GM12878 (cell line): ENCODE measurements at regions not wholly inside any gene's neighbourhood (a gene's known extent, or its start where the extent isn't known, plus 50 kb on each side); places are given as distances from the start of the nearest gene placed in this dataset.

ENCODE experiments used
- CBX3 ChIP-seq: fragments of 200-600 bp; sonication (generic); IDR thresholded peaks from 2 replicates; pipeline ENCODE4 v1.6.1; 2016; ENCODE audit warnings: low read depth, borderline replicate concordance
- DPF2 ChIP-seq: fragments of 450-650 bp; IDR thresholded peaks from 2 replicates; pipeline ENCODE4 v1.6.1; 2017; ENCODE audit warnings: mild to moderate bottlenecking
- EGR1 ChIP-seq, 2 experiments: IDR thresholded peaks; 1 replicate in 1 of 2; 2 replicates in 1 of 2; pipeline ENCODE4 v1.6.1; 2011 to 2012; ENCODE audit warnings: low read depth in 2 of 2, low read length in 2 of 2, borderline replicate concordance in 1 of 2, mild to moderate bottlenecking in 1 of 2, moderate library complexity in 1 of 2
- EZH2 ChIP-seq: IDR thresholded peaks from 2 replicates; pipeline ENCODE4 v1.6.1; 2012; ENCODE audit warnings: low read depth, mild to moderate bottlenecking, control low read depth, inconsistent platforms, low read length, borderline replicate concordance; ENCODE audit not compliant: control insufficient read depth
- FOXK2 ChIP-seq: fragments of 450-650 bp; IDR thresholded peaks from 2 replicates; pipeline ENCODE4 v1.6.1; 2017; ENCODE audit warnings: mild to moderate bottlenecking, moderate library complexity
- HDGF ChIP-seq: fragments of 450-650 bp; IDR thresholded peaks from 2 replicates; pipeline ENCODE4 v1.6.1; 2016; ENCODE audit warnings: antibody characterized with exemption
- IKZF2 ChIP-seq, 2 experiments: fragments of 450-650 bp; IDR thresholded peaks; 2 replicates each; pipeline ENCODE4 v1.6.1; 2017; ENCODE audit warnings: mild to moderate bottlenecking in 2 of 2, moderate library complexity in 2 of 2
- KAT2A ChIP-seq: conservative IDR thresholded peaks from 2 replicates; pipeline ENCODE4 v1.6.1; 2011; ENCODE audit warnings: low read depth, low read length; ENCODE audit not compliant: control insufficient read depth
- KLF5 ChIP-seq: fragments of 450-650 bp; IDR thresholded peaks from 2 replicates; pipeline ENCODE4 v1.6.1; 2014; ENCODE audit warnings: mild to moderate bottlenecking; ENCODE audit not compliant: partially characterized antibody
- MEF2A ChIP-seq: IDR thresholded peaks from 2 replicates; pipeline ENCODE4 v1.6.1; 2011; ENCODE audit warnings: low read depth, mild to moderate bottlenecking, low read length, moderate library complexity; ENCODE audit not compliant: insufficient read depth
- MEF2B ChIP-seq: fragments of 450-650 bp; IDR thresholded peaks from 2 replicates; pipeline ENCODE4 v1.6.1; 2018; ENCODE audit warnings: mild to moderate bottlenecking, moderate library complexity; ENCODE audit not compliant: partially characterized antibody, poor library complexity, severe bottlenecking
- POLR2A ChIP-seq: IDR thresholded peaks from 2 replicates; pipeline ENCODE4 v1.6.1; 2011; ENCODE audit warnings: low read depth, mild to moderate bottlenecking, low read length
- POU2F2 ChIP-seq: IDR thresholded peaks from 3 replicates; pipeline ENCODE4 v1.6.1; 2011; ENCODE audit warnings: low read depth, mild to moderate bottlenecking, low read length, borderline replicate concordance
- RAD21 ChIP-seq: IDR thresholded peaks from 2 replicates; pipeline ENCODE4 v1.6.1; 2011; ENCODE audit warnings: mild to moderate bottlenecking, low read depth, low read length, moderate library complexity; ENCODE audit not compliant: insufficient read depth
- RCOR1 ChIP-seq: conservative IDR thresholded peaks from 2 replicates; pipeline ENCODE4 v1.6.1; 2012; ENCODE audit warnings: low read depth, low read length, improper control_type of control experiment
- SIN3A ChIP-seq: IDR thresholded peaks from 2 replicates; pipeline ENCODE4 v1.6.1; 2012; ENCODE audit warnings: low read depth, low read length, improper control_type of control experiment
- SP1 ChIP-seq: IDR thresholded peaks from one replicate; pipeline ENCODE4 v1.6.1; 2011; ENCODE audit warnings: low read depth, low read length
- SUPT20H ChIP-seq: IDR thresholded peaks from 2 replicates; pipeline ENCODE4 v1.6.1; 2011; ENCODE audit warnings: low read depth, mild to moderate bottlenecking, low read length, moderate library complexity, borderline replicate concordance; ENCODE audit not compliant: control insufficient read depth
- YBX1 ChIP-seq: fragments of 450-650 bp; IDR thresholded peaks from 2 replicates; pipeline ENCODE4 v1.6.1; 2016; ENCODE audit warnings: antibody characterized with exemption
- ZNF217 ChIP-seq: fragments of 450-650 bp; IDR thresholded peaks from 2 replicates; pipeline ENCODE4 v1.6.1; 2017; ENCODE audit warnings: antibody characterized with exemption, mild to moderate bottlenecking
- ZNF274 ChIP-seq: IDR thresholded peaks from one replicate; pipeline ENCODE4 v1.8.0; 2011; ENCODE audit not compliant: insufficient read length, insufficient read depth
- TF ChIP-seq, protein P1 (sequence below): fragments of 450-650 bp; conservative IDR thresholded peaks from 2 replicates; pipeline ENCODE4 v1.6.1; 2017; ENCODE audit warnings: mild to moderate bottlenecking, moderate library complexity
- TF ChIP-seq, protein P2 (sequence below): IDR thresholded peaks from 2 replicates; pipeline ENCODE4 v1.6.1; 2012; ENCODE audit warnings: low read depth, low read length, improper control_type of control experiment
- TF ChIP-seq, protein P3 (sequence below): fragments of 450-650 bp; IDR thresholded peaks from 2 replicates; pipeline ENCODE4 v1.6.1; 2017; ENCODE audit warnings: mild to moderate bottlenecking, moderate library complexity
- TF ChIP-seq, protein P4 (sequence below): IDR thresholded peaks from 2 replicates; pipeline ENCODE4 v1.6.1; 2012; ENCODE audit warnings: low read depth, low read length, improper control_type of control experiment

DNA sequence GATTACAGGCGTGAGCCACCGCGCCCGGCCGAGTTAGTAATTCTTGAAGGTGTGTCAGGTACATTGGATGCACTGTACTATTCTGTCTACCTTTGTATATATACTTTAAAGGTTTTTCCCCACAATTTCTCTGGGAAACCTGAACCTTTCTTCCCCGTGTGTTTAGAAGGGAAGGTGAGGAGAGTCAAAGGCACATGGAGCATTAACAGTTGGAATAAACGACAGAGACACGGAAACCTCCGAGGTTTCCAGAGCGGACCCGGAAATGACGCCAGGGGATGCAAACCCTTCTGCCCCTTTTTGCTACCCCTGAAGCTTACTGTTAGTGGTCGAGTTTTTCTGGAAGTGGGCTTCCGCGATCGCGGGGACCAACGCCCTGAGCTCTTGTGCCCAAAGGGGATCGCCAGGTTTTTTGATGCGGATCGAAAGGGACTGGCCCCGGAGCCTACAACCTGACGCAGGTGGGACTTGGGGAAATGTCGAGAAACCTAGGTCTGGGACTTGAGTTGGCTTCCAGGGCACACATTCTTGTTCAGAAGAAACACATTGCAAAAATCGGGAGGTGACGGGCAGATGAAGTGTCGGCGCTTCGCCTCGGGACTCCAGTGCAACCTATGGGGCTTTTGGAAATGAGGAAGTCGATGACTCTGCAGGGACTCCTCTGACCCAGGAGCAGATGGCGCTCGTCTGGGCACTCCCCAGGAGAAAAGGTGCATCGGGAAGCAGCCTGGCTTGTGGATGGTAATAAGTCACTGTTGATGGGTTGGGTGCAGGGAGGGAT, 218.2 kb downstream of the OR2B2 start (continued):
- 0 out of 3 replicates have a peak, but pooled peaks have one; percentile 9 for TF ChIP-seq POU2F2
- TF ChIP-seq RAD21, result no peak
- TF ChIP-seq, protein P1, sequence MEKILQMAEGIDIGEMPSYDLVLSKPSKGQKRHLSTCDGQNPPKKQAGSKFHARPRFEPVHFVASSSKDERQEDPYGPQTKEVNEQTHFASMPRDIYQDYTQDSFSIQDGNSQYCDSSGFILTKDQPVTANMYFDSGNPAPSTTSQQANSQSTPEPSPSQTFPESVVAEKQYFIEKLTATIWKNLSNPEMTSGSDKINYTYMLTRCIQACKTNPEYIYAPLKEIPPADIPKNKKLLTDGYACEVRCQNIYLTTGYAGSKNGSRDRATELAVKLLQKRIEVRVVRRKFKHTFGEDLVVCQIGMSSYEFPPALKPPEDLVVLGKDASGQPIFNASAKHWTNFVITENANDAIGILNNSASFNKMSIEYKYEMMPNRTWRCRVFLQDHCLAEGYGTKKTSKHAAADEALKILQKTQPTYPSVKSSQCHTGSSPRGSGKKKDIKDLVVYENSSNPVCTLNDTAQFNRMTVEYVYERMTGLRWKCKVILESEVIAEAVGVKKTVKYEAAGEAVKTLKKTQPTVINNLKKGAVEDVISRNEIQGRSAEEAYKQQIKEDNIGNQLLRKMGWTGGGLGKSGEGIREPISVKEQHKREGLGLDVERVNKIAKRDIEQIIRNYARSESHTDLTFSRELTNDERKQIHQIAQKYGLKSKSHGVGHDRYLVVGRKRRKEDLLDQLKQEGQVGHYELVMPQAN, result 0 out of 2 replicates have a peak, but pooled peaks have one; percentile 27
- TF ChIP-seq IKZF2 (IDR thresholded peaks at IDR 0.05), result peak; percentile 42 to 51; a peak in 3 of 4 replicates
- no peak for TF ChIP-seq SUPT20H
- TF ChIP-seq ZNF217, result no peak
- TF ChIP-seq EZH2, result no peak
- TF ChIP-seq KLF5, result no peak
- no peak for TF ChIP-seq FOXK2
- no peak for TF ChIP-seq CBX3
- no peak for TF ChIP-seq HDGF
- no peak for TF ChIP-seq RCOR1
- 0 out of 2 replicates have a peak, but pooled peaks have one; percentile 15 for TF ChIP-seq DPF2
- no peak; the same call in 1 of the 2 replicates for TF ChIP-seq SIN3A
- no peak for TF ChIP-seq KAT2A
- TF ChIP-seq, protein P2, sequence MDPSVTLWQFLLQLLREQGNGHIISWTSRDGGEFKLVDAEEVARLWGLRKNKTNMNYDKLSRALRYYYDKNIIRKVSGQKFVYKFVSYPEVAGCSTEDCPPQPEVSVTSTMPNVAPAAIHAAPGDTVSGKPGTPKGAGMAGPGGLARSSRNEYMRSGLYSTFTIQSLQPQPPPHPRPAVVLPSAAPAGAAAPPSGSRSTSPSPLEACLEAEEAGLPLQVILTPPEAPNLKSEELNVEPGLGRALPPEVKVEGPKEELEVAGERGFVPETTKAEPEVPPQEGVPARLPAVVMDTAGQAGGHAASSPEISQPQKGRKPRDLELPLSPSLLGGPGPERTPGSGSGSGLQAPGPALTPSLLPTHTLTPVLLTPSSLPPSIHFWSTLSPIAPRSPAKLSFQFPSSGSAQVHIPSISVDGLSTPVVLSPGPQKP, result no peak
- no peak for TF ChIP-seq ZNF274
- no peak for TF ChIP-seq MEF2A
- TF ChIP-seq, protein P3, sequence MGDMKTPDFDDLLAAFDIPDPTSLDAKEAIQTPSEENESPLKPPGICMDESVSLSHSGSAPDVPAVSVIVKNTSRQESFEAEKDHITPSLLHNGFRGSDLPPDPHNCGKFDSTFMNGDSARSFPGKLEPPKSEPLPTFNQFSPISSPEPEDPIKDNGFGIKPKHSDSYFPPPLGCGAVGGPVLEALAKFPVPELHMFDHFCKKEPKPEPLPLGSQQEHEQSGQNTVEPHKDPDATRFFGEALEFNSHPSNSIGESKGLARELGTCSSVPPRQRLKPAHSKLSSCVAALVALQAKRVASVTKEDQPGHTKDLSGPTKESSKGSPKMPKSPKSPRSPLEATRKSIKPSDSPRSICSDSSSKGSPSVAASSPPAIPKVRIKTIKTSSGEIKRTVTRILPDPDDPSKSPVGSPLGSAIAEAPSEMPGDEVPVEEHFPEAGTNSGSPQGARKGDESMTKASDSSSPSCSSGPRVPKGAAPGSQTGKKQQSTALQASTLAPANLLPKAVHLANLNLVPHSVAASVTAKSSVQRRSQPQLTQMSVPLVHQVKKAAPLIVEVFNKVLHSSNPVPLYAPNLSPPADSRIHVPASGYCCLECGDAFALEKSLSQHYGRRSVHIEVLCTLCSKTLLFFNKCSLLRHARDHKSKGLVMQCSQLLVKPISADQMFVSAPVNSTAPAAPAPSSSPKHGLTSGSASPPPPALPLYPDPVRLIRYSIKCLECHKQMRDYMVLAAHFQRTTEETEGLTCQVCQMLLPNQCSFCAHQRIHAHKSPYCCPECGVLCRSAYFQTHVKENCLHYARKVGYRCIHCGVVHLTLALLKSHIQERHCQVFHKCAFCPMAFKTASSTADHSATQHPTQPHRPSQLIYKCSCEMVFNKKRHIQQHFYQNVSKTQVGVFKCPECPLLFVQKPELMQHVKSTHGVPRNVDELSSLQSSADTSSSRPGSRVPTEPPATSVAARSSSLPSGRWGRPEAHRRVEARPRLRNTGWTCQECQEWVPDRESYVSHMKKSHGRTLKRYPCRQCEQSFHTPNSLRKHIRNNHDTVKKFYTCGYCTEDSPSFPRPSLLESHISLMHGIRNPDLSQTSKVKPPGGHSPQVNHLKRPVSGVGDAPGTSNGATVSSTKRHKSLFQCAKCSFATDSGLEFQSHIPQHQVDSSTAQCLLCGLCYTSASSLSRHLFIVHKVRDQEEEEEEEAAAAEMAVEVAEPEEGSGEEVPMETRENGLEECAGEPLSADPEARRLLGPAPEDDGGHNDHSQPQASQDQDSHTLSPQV, result no peak
- no peak for TF ChIP-seq SP1
- no peak for TF ChIP-seq EGR1 (IDR thresholded peaks at IDR 0.05; ENCODE audit: borderline replicate concordance in 1 of 2, low read depth in 2 of 2, low read length in 2 of 2)
- TF ChIP-seq MEF2B, result no peak
- TF ChIP-seq YBX1, result no peak
- peak; percentile 38; the same call in 1 of the 2 replicates for TF ChIP-seq POLR2A
- TF ChIP-seq, protein P4, sequence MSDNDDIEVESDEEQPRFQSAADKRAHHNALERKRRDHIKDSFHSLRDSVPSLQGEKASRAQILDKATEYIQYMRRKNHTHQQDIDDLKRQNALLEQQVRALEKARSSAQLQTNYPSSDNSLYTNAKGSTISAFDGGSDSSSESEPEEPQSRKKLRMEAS, result no peak
